ENCODE measurements at regions not wholly inside any gene's neighbourhood (a gene's known extent, or its start where the extent isn't known, plus 50 kb on each side); places are given as distances from the start of the nearest gene placed in this dataset.

DNA sequence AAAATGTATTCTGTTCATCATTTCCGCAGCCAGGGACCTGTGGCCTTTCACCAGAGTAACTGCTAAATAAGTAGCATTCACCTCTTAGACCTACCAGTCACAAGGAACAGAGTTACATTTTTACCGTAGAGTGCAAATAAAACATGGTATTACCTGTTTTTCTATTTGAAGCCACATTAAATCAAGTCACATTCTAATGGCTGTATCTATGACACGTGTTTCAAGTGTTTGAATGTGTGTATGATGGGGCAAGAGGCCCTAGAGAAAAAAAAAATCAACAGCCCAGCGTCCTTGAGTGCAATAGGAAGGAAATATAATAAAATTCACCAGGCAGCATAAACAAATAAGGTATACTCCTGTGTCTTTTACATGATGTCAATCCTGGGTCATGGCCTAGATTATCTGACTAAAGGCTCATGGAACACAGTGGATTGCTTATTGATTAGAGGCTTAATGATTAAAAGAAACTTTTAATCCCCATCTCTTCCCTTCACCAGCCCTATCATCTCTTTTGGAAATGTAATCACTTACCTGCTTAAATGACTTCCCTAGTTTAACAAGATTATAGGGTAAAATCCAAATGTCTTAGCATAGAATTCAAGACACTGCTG is 168.7 kb upstream of the CDH5 start:
- Histone ChIP-seq H3K36me3 (ENCODE audit: control insufficient read depth, low read depth, low read length) (no peaks in the 10 kb centered on the region), H3K4me1 (ENCODE audit: control insufficient read depth, low read depth, low read length) (no peaks in the 10 kb centered on the region), H3K9ac (ENCODE audit: low read length) (no peak overlapping the region), H3K27ac (ENCODE audit: low read length) (no peak overlapping the region), H3K27me3 (ENCODE audit: control insufficient read depth, insufficient read depth, low read length) (no peaks in the 10 kb centered on the region), H3K9me3 (ENCODE audit: control insufficient read depth, low read depth, low read length) (no peaks in the 10 kb centered on the region), H3K4me3 (ENCODE audit: low read length) (no peak overlapping the region)

GRCh38 chr16:66196770-66197169 is 169.7 kb upstream of the CDH5 start:
- no peak overlapping the region for H3K4me3 ChIP-seq (ENCODE audit: low read length)
- H3K4me1 ChIP-seq (ENCODE audit: control insufficient read depth, low read depth, low read length) = no peaks in the 10 kb centered on the region
- H3K36me3 ChIP-seq (ENCODE audit: control insufficient read depth, low read depth, low read length) = no peaks in the 10 kb centered on the region
- H3K9ac ChIP-seq (ENCODE audit: low read length) = no peak overlapping the region
- H3K27me3 ChIP-seq (ENCODE audit: control insufficient read depth, insufficient read depth, low read length) = no peaks in the 10 kb centered on the region
- no peak overlapping the region for H3K27ac ChIP-seq (ENCODE audit: low read length)
- H3K9me3 ChIP-seq (ENCODE audit: control insufficient read depth, low read depth, low read length) = no peaks in the 10 kb centered on the region

DNA sequence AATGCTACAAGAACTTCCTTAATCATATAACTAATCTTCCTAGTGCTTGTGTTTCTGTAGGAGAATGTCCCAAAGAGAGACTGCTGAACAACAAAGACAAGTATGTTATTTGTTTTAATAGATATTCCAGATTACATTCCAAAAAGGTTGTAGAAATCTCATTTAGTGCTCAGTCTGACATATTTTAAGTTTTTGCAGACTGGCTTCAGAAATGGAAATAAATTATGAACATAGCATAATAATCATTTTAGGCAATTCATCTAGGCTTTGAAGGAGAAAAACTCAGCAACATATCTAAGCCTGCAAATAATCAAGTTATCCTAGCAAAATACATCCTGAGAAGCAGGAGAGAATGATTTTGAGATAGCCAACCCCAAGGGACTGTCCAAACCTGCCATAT is 171.6 kb upstream of the CDH5 start:
- Histone ChIP-seq H3K4me1 (ENCODE audit: control insufficient read depth, low read depth, low read length) (no peaks in the 10 kb centered on the region), H3K9me3 (ENCODE audit: control insufficient read depth, low read depth, low read length) (no peaks in the 10 kb centered on the region), H3K4me3 (ENCODE audit: low read length) (no peak overlapping the region), H3K27ac (ENCODE audit: low read length) (no peak overlapping the region), H3K27me3 (ENCODE audit: control insufficient read depth, insufficient read depth, low read length) (no peaks in the 10 kb centered on the region), H3K9ac (ENCODE audit: low read length) (no peak overlapping the region), H3K36me3 (ENCODE audit: control insufficient read depth, low read depth, low read length) (no peaks in the 10 kb centered on the region)

DNA sequence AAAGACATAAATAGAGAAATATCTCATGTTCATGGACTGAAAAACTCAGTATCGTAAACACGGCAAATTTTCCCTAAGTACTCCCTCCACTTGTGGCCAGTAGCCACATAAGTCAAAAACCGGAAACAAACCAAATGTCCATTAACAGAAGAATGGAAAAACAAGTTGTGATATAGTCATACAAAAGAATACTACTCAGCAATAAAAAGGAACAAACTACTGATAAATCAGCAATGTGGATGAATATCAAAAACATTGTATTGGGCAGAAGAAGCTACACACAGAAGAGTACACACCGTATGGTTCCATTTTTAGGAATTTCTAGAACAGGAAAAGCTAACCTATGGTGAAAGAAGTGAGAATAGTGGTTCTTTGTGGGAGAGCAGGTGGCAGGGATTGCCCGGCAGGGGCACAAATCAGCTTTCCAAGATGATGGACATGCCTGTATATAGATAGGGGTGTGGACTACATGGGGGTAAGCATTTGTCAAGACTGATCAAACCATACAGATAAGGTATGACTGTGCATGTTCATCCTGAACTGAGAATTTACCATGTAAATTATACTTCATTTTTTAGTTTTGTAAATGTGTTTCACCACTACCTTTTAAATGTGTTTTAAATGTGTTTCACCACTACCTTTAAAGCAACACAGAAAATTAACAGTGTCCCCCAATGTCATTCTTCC is 172.8 kb upstream of the CDH5 start:
- peaks cover 7% of the 10 kb centered on the region for H3K4me1 ChIP-seq (ENCODE audit: control insufficient read depth, low read depth, low read length)
- H3K27ac ChIP-seq (ENCODE audit: low read length) = no peak overlapping the region
- no peaks in the 10 kb centered on the region for H3K36me3 ChIP-seq (ENCODE audit: control insufficient read depth, low read depth, low read length)
- H3K9me3 ChIP-seq (ENCODE audit: control insufficient read depth, low read depth, low read length) = no peaks in the 10 kb centered on the region
- no peaks in the 10 kb centered on the region for H3K27me3 ChIP-seq (ENCODE audit: control insufficient read depth, insufficient read depth, low read length)
- H3K9ac ChIP-seq (ENCODE audit: low read length) = no peak overlapping the region
- H3K4me3 ChIP-seq (ENCODE audit: low read length) = no peak overlapping the region

- no peaks in the 10 kb centered on the region for H3K36me3 ChIP-seq (ENCODE audit: control insufficient read depth, low read depth, low read length)
- peaks cover 10% of the 10 kb centered on the region for H3K4me1 ChIP-seq (ENCODE audit: control insufficient read depth, low read depth, low read length)
- no peaks in the 10 kb centered on the region for H3K9me3 ChIP-seq (ENCODE audit: control insufficient read depth, low read depth, low read length)
- H3K27ac ChIP-seq (ENCODE audit: low read length) = no peak overlapping the region
- no peaks in the 10 kb centered on the region for H3K27me3 ChIP-seq (ENCODE audit: control insufficient read depth, insufficient read depth, low read length)
- H3K9ac ChIP-seq (ENCODE audit: low read length) = no peak overlapping the region
- no peak overlapping the region for H3K4me3 ChIP-seq (ENCODE audit: low read length)
These were observed 176.1 kb upstream of the CDH5 start for GRCh38 chr16:66190411-66190810.

DNA sequence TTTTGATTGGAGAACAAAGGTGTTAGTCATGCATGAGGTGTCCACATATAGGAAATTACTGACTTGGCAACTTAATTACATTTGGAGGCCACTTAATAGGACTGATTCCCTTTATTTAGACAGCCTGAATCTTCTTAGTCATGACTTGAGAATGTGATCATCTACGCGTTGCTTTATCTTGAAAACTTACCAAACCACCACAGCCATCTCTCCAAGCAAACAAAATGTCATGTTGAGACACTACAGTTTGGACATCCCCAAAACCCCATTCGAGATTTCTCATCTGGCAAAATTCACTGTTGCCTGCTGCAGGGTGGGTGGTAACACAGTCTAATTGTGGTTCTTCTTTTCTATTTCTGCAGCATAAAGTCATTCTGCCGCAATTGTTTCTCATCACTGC is 176.5 kb upstream of the CDH5 start:
- H3K9me3 ChIP-seq (ENCODE audit: control insufficient read depth, low read depth, low read length) = no peaks in the 10 kb centered on the region
- no peaks in the 10 kb centered on the region for H3K36me3 ChIP-seq (ENCODE audit: control insufficient read depth, low read depth, low read length)
- H3K9ac ChIP-seq (ENCODE audit: low read length) = no peak overlapping the region
- H3K4me1 ChIP-seq (ENCODE audit: control insufficient read depth, low read depth, low read length) = peaks cover 10% of the 10 kb centered on the region
- H3K27ac ChIP-seq (ENCODE audit: low read length) = no peak overlapping the region
- H3K27me3 ChIP-seq (ENCODE audit: control insufficient read depth, insufficient read depth, low read length) = no peaks in the 10 kb centered on the region
- no peak overlapping the region for H3K4me3 ChIP-seq (ENCODE audit: low read length)

- Histone ChIP-seq H3K27me3 (ENCODE audit: control insufficient read depth, insufficient read depth, low read length) (no peaks in the 10 kb centered on the region), H3K4me3 (ENCODE audit: low read length) (no peak overlapping the region), H3K4me1 (ENCODE audit: control insufficient read depth, low read depth, low read length) (peaks cover 10% of the 10 kb centered on the region), H3K9me3 (ENCODE audit: control insufficient read depth, low read depth, low read length) (no peaks in the 10 kb centered on the region), H3K9ac (ENCODE audit: low read length) (no peak overlapping the region), H3K36me3 (ENCODE audit: control insufficient read depth, low read depth, low read length) (no peaks in the 10 kb centered on the region), H3K27ac (ENCODE audit: low read length) (no peak overlapping the region)
These were observed 177.4 kb upstream of the CDH5 start for GRCh38 chr16:66188917-66189725.

- peaks cover 10% of the 10 kb centered on the region for H3K4me1 ChIP-seq (ENCODE audit: control insufficient read depth, low read depth, low read length)
- H3K27me3 ChIP-seq (ENCODE audit: control insufficient read depth, insufficient read depth, low read length) = no peaks in the 10 kb centered on the region
- no peak overlapping the region for H3K27ac ChIP-seq (ENCODE audit: low read length)
- no peaks in the 10 kb centered on the region for H3K9me3 ChIP-seq (ENCODE audit: control insufficient read depth, low read depth, low read length)
- no peak overlapping the region for H3K4me3 ChIP-seq (ENCODE audit: low read length)
- H3K36me3 ChIP-seq (ENCODE audit: control insufficient read depth, low read depth, low read length) = no peaks in the 10 kb centered on the region
- H3K9ac ChIP-seq (ENCODE audit: low read length) = no peak overlapping the region
These were observed 180.2 kb upstream of the CDH5 start for GRCh38 chr16:66186251-66186785.

- Histone ChIP-seq H3K9ac (ENCODE audit: low read length) (no peak overlapping the region), H3K27me3 (ENCODE audit: control insufficient read depth, insufficient read depth, low read length) (no peaks in the 10 kb centered on the region), H3K4me3 (ENCODE audit: low read length) (no peak overlapping the region), H3K27ac (ENCODE audit: low read length) (no peak overlapping the region), H3K4me1 (ENCODE audit: control insufficient read depth, low read depth, low read length) (no peaks in the 10 kb centered on the region), H3K9me3 (ENCODE audit: control insufficient read depth, low read depth, low read length) (no peaks in the 10 kb centered on the region), H3K36me3 (ENCODE audit: control insufficient read depth, low read depth, low read length) (no peaks in the 10 kb centered on the region)
These were observed 183.9 kb upstream of the CDH5 start for GRCh38 chr16:66182592-66182991.

DNA sequence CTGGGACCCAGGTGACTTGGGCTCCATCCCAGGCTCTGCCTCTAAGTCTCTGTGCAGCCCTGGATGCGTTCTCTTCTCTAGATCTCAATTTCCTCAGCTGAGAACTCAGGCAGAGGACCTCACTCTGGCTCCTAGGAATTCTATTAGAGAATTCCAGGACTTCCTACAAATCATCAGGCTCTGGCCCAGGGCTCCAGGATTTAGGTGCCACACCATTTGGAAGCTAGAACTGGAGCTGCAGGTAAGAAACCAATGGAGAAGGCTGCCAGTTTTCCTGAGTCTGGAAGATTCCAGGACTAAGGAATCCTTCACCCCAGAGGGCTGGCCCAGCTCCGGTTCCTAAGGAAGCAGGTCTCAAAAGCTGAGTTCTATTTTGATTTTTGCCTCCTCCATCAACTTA is 189.8 kb upstream of the CDH5 start:
- H3K27ac ChIP-seq (ENCODE audit: low read length) = no peak overlapping the region
- no peaks in the 10 kb centered on the region for H3K4me1 ChIP-seq (ENCODE audit: control insufficient read depth, low read depth, low read length)
- no peaks in the 10 kb centered on the region for H3K9me3 ChIP-seq (ENCODE audit: control insufficient read depth, low read depth, low read length)
- no peak overlapping the region for H3K4me3 ChIP-seq (ENCODE audit: low read length)
- H3K9ac ChIP-seq (ENCODE audit: low read length) = no peak overlapping the region
- H3K36me3 ChIP-seq (ENCODE audit: control insufficient read depth, low read depth, low read length) = no peaks in the 10 kb centered on the region
- no peaks in the 10 kb centered on the region for H3K27me3 ChIP-seq (ENCODE audit: control insufficient read depth, insufficient read depth, low read length)

GRCh38 chr16:66176111-66176510 is 190.4 kb upstream of the CDH5 start:
- Histone ChIP-seq H3K9ac (ENCODE audit: low read length) (no peak overlapping the region), H3K27me3 (ENCODE audit: control insufficient read depth, insufficient read depth, low read length) (no peaks in the 10 kb centered on the region), H3K4me3 (ENCODE audit: low read length) (no peak overlapping the region), H3K36me3 (ENCODE audit: control insufficient read depth, low read depth, low read length) (no peaks in the 10 kb centered on the region), H3K9me3 (ENCODE audit: control insufficient read depth, low read depth, low read length) (no peaks in the 10 kb centered on the region), H3K27ac (ENCODE audit: low read length) (no peak overlapping the region), H3K4me1 (ENCODE audit: control insufficient read depth, low read depth, low read length) (no peaks in the 10 kb centered on the region)
